HG02763 (cell line): ENCODE measurements at regions not wholly inside any gene's neighbourhood (a gene's known extent, or its start where the extent isn't known, plus 50 kb on each side); places are given as distances from the start of the nearest gene placed in this dataset.

Experiments
- ATAC-seq: cut with Tn5 transposase; IDR thresholded peaks from one replicate; pipeline ENCODE4 v1.9.1; 2021; ENCODE audit warnings: mild to moderate bottlenecking, moderate library complexity; ENCODE audit not compliant: unreplicated experiment

- ATAC-seq = no peak
Measured at GRCh38 chr13:76754414-76754813, 131.8 kb downstream of the KCTD12 start.

DNA sequence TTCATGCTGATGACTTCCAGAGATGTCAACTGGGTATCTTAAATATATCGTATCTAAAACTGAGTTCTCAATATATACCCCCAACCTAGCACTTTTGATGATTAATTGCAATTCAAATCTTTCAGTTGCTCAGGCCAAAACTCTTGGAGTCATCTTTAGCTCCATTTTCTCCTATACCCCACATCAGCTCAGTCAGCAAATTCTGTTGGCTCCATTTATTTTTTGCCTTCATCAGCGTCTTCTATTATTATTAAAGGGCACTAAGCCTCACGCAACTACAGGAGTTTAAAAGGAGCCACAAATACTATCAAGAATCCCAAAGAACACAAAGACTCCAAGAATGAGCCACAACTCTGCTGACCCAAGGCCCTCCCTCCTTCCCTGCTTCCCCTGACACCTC lies 134.9 kb downstream of the KCTD12 start:
- no peak for ATAC-seq

GRCh38 chr13:76750126-76750525 lies 136.1 kb downstream of the KCTD12 start:
- ATAC-seq = no peak

DNA sequence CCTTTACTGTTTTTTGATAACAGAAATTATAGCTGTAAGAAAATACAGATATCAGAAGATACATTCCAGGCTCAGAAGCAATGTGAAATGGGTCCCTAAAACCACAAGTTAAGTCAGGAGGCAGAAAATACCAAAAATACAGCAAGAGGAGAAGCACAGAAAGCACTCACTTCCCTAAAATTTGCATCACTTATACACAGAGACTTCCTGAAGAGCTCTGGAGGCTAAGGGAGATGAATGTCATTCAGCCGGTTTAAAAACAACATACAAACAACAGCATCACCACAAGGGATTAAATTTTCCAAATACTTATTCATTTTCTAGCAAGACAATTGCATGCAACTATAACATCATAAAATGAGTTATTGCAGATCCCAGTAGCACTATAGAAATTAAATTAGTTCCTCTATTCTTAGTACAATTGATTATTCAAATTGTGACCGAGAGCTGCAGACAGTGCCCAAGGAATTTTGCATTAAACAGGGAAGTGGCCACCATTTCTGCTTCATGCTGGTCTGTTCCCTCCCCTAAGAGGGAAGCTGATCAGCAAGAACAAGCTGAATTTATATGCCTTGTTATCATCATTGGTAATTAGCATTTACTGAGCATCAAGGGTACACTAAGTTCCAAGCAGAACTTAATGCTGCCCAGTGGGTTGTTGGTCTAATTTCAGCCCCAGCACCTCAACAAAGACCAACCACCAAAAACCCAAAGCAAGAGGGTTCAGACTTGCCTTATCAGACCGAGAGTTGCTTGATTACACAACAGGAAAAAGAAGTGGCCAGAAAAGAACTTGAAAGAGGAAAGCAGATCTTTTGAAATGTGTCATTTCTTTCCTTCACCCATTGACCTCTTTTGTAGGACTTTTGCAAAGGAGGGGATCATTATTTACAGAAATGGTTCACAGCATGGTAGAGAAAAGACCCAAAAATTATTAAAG lies 140.7 kb downstream of the KCTD12 start:
- ATAC-seq = peak; percentile 70

DNA sequence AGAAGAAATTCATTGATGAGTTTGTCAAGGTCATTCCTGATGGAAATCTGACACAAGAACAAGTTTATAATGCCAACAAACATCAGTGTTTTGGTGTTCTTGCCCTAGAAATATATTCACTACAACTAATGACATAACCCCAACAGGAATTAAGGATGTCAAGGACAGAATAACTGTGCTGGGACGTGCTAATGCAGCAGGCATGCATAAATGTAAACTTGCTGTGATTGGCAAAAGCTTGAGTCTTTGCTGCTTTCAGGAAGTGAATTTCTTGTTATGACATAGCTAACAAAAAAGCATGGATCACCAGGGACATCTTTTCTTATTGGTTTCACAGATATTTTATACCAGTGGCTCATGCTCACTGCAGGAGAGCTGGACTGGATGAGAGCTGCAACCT lies 144.6 kb downstream of the KCTD12 start:
- ATAC-seq = no peak

GRCh38 chr13:76741046-76741445 lies 145.2 kb downstream of the KCTD12 start:
- ATAC-seq = no peak

GRCh38 chr13:76738616-76739015 lies 147.6 kb downstream of the KCTD12 start:
- no peak for ATAC-seq

- no peak for ATAC-seq
Measured at GRCh38 chr13:76737526-76737925, 148.7 kb downstream of the KCTD12 start.

DNA sequence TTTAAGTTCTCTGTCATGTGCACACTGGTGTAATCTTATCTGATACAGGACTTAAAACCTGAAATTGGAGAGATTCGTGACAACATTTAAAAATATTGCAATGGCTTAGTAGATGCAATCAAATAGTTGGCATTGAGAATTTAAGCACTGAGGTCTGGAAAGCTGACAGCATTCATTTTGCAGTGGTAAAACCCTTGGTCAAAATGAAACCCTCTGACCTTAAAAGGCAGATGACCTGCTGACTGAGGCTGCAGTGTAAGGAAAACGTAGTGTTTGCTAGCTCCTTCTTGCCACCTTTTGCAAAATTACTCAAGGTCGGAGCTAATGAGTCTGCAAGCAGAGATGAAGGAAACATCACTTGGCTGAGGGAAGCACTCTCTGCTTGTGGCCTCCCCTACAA lies 150.6 kb downstream of the KCTD12 start:
- no peak for ATAC-seq

- ATAC-seq = no peak
Measured at GRCh38 chr13:76733671-76734070, 152.5 kb downstream of the KCTD12 start.

- ATAC-seq = no peak
Measured at GRCh38 chr13:76732367-76732766, 153.8 kb downstream of the KCTD12 start.

GRCh38 chr13:76730220-76730619 lies 156.0 kb downstream of the KCTD12 start:
- no peak for ATAC-seq

- no peak for ATAC-seq
Measured at GRCh38 chr13:76729691-76730090, 156.5 kb downstream of the KCTD12 start.

DNA sequence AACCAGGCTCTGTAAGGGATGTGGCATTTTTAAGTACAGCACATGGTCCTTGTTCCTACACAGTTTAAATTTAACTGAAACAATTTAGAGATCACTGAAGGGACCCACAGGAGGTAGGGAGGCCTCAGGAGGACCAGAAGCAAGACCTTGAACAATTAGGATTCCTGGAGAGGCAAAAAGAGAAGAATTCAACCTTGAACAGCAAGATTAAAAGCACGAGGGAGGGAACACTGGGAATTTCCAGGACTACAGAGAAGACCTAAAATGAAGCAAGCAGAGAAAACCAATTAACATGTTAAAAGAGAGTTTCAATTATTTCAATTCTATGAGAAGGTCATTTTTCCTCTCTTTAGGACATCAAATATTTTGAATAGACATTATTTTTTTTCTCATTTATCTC lies 160.3 kb downstream of the KCTD12 start:
- ATAC-seq = no peak

- ATAC-seq = no peak
Measured at GRCh38 chr13:76725211-76725610, 161.0 kb downstream of the KCTD12 start.

DNA sequence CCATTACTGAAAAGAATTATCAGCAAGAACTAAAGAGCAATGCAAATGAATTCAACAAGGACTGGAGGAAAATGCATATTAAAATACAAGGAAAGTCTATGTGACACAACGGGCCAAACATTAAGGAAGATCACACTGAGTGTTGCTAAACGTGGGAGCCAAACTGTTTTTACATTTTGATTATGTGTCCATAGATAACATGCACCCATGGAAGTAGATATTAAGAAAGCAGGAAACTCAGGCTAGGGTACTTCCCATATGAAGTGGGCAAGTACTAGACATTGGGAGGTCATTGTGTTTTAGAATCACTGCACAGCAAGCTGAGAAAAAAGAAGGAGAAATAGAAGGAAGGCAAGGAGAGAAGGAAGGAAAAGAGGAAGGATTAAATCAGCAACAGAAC lies 161.8 kb downstream of the KCTD12 start:
- no peak for ATAC-seq

DNA sequence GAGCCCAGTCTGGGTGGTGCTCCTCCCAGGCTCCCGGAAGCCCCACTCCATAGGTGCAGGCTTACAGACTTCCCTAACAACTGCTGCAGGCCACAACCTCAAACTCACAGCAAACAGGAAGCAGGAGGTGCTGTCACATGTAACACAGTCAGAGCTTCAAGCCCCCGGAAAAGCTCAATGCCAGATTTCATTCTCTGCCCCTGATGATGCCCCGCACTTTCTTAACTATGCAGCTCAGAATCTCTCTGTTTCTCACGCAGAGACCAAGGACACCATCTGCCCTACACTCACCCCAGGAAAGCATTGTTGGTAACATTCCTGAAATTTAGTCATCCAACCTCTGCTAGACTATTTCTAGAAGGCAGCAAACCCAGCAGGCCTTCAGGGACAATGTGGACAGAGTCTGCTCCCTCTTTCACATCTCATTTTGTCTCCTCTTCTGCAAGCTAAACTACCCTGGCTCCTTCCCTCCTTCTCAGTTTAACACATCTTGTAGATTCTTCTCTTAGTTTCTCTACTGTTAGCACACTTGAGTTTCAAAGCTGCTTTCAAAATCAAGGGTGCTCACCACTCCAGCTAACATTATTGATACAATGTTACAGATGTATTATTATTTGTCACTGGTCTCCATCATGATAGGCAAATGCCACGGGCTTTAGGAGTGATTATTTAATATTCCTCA lies 162.5 kb downstream of the KCTD12 start:
- ATAC-seq = no peak

DNA sequence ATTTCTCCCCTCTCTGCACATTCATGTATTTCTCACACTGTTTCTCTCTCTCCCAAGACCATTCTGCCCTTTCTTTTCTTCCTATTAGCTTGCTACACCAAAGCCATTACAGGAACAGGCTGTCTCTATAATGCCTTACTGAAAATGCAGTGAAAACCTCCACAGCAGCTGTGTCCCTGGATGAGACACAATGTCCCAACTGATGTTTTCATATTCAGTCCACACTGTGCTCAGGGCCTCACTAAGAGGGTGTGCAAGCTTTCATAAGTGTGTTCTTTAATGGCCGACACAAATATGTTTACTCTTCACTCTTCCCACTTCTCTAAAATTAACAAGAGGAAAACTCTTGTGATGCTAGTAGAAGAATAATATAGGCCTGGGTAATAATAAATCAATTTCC lies 163.4 kb downstream of the KCTD12 start:
- ATAC-seq = no peak

- no peak for ATAC-seq
Measured at GRCh38 chr13:76720821-76721220, 165.4 kb downstream of the KCTD12 start.

- ATAC-seq = no peak
Measured at GRCh38 chr13:76720416-76720815, 165.8 kb downstream of the KCTD12 start.

- ATAC-seq = no peak
Measured at GRCh38 chr13:76719955-76720354, 166.2 kb downstream of the KCTD12 start.

GRCh38 chr13:76717092-76717491 lies 169.1 kb downstream of the KCTD12 start:
- no peak for ATAC-seq
